ENCODE measurements at regions not wholly inside any gene's neighbourhood (a gene's known extent, or its start where the extent isn't known, plus 50 kb on each side); places are given as distances from the start of the nearest gene placed in this dataset.

DNA sequence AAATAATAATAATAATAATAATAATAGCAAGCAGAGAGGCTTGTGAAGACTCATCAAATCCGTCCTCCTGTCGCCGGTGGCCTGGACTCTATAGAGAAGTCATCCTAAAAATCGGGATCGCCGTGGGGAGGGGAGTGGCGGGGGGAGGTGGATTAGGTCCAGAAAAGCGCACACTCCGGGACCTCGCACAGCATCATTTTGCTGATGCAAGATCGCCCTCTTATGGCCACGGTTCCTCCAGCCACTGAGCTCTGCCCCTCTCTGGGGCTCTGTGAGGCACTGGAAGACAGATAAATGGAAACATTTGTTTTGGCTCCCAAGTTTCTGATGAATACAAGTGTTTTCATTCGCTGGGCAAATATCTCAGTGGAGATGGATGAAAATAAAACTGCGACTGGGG is 612.0 kb downstream of the MATN1 start:
- no peak overlapping the region for H2AFZ ChIP-seq (ENCODE audit: low read length)
- peak; percentile 81 for DNase-seq
- H3K4me3 ChIP-seq (ENCODE audit: low read length): no peak overlapping the region
- H3K9me2 ChIP-seq (replicated peaks; ENCODE audit: insufficient read depth, low read length): no peaks in the 10 kb centered on the region
- no peak overlapping the region for H3K4me2 ChIP-seq (ENCODE audit: low read depth, low read length, poor library complexity, severe bottlenecking)
- H3K4me1 ChIP-seq (ENCODE audit: low read length): 0 out of 2 replicates have a peak, but pooled peaks cover 4% of the 10 kb centered on the region
- H3K9me3 ChIP-seq (ENCODE audit: low read length): no peaks in the 10 kb centered on the region
- no peak overlapping the region for H3K27ac ChIP-seq (ENCODE audit: low read length)
- H3K27me3 ChIP-seq (ENCODE audit: low read length): no peaks in the 10 kb centered on the region
- H3K79me2 ChIP-seq (ENCODE audit: low read length): no peaks in the 10 kb centered on the region
- H3K9ac ChIP-seq (ENCODE audit: low read length): no peak overlapping the region
- no peaks in the 10 kb centered on the region for H4K20me1 ChIP-seq (ENCODE audit: insufficient read depth, low read depth, low read length)
- no peaks in the 10 kb centered on the region for H3K36me3 ChIP-seq (ENCODE audit: insufficient read depth, low read length)

DNA sequence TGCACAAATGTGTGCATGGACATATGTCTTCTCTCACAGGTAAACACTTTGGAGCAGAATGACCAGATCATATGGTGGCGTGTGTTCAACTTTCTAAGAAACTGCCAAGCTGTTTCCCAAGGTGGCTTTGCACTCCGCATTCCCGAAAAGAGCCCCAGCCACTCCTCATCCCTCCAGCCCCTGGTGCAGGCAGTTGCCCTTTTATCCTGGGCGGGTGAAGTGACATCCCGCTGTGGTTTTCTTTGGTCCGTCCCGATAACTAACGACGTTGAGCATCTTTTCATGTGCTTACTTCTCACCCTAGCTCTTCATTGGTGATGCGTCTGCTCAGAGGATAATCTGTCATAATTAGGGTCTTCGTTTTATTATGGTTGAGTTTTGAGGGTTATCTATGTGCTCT is 612.5 kb downstream of the MATN1 start:
- Histone ChIP-seq H3K79me2 (ENCODE audit: low read length) (no peaks in the 10 kb centered on the region), H3K4me3 (ENCODE audit: low read length) (no peak overlapping the region), H3K4me1 (ENCODE audit: low read length) (0 out of 2 replicates have a peak, but pooled peaks cover 4% of the 10 kb centered on the region), H3K9me3 (ENCODE audit: low read length) (no peaks in the 10 kb centered on the region), H3K4me2 (ENCODE audit: low read depth, low read length, poor library complexity, severe bottlenecking) (no peak overlapping the region), H2AFZ (ENCODE audit: low read length) (no peak overlapping the region), H3K27me3 (ENCODE audit: low read length) (no peaks in the 10 kb centered on the region), H3K36me3 (ENCODE audit: insufficient read depth, low read length) (no peaks in the 10 kb centered on the region), H4K20me1 (ENCODE audit: insufficient read depth, low read depth, low read length) (no peaks in the 10 kb centered on the region), H3K9me2 (replicated peaks; ENCODE audit: insufficient read depth, low read length) (no peaks in the 10 kb centered on the region), H3K9ac (ENCODE audit: low read length) (no peak overlapping the region), H3K27ac (ENCODE audit: low read length) (no peak overlapping the region)
- DNase-seq: no peak

DNA sequence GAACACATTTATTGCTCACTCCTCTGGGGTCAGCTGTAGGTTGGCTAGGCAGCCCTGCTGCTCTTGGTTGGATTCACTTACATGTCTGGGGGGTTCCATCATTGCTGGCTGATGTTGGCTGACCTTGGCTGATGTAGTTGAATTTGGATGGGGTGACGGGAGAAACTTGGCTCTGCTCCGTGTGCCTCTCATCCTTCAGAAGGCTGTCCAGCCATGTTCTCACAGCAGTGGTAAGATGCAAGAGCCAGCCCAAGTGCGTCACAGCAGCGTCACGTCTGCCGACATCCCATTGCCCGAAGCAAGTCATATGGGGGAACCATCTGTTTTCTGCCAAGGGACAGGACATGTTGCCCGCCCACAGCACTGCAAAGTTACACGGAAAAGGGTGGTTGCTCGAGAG is 613.5 kb downstream of the MATN1 start:
- H3K4me3 ChIP-seq (ENCODE audit: low read length): no peak overlapping the region
- H3K9me2 ChIP-seq (replicated peaks; ENCODE audit: insufficient read depth, low read length): no peaks in the 10 kb centered on the region
- no peaks in the 10 kb centered on the region for H4K20me1 ChIP-seq (ENCODE audit: insufficient read depth, low read depth, low read length)
- no peaks in the 10 kb centered on the region for H3K36me3 ChIP-seq (ENCODE audit: insufficient read depth, low read length)
- no peak overlapping the region for H2AFZ ChIP-seq (ENCODE audit: low read length)
- H3K4me1 ChIP-seq (ENCODE audit: low read length): 0 out of 2 replicates have a peak, but pooled peaks cover 4% of the 10 kb centered on the region
- no peak for DNase-seq
- H3K27me3 ChIP-seq (ENCODE audit: low read length): no peaks in the 10 kb centered on the region
- H3K4me2 ChIP-seq (ENCODE audit: low read depth, low read length, poor library complexity, severe bottlenecking): no peak overlapping the region
- H3K9me3 ChIP-seq (ENCODE audit: low read length): no peaks in the 10 kb centered on the region
- no peak overlapping the region for H3K27ac ChIP-seq (ENCODE audit: low read length)
- no peak overlapping the region for H3K9ac ChIP-seq (ENCODE audit: low read length)
- H3K79me2 ChIP-seq (ENCODE audit: low read length): no peaks in the 10 kb centered on the region

DNA sequence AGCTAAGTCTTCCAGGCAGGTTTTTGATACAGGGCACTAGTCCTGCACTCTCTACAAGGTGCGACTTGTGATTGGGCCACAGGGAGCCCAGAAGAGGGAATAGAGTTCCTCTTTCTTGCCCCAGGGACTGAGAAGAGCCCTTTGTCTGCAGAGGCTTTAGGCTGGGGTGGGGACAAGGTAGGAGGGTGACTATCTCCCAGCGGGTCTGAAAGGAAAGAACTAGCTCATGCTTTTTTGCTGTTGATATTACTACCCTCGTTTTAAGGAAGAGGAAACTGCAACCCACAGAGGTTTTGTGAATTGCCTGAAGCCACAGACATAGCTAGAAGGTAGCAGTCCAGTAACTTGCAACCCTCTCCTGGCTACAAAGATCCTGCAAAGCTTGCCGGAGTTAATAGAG is 615.2 kb downstream of the MATN1 start:
- H3K9me3 ChIP-seq (ENCODE audit: low read length): no peaks in the 10 kb centered on the region
- H3K36me3 ChIP-seq (ENCODE audit: insufficient read depth, low read length): no peaks in the 10 kb centered on the region
- H3K27ac ChIP-seq (ENCODE audit: low read length): no peak overlapping the region
- H3K4me3 ChIP-seq (ENCODE audit: low read length): no peak overlapping the region
- H4K20me1 ChIP-seq (ENCODE audit: insufficient read depth, low read depth, low read length): no peaks in the 10 kb centered on the region; the same call in 1 of the 2 replicates
- H3K4me1 ChIP-seq (ENCODE audit: low read length): 0 out of 2 replicates have a peak, but pooled peaks cover 4% of the 10 kb centered on the region
- H3K9ac ChIP-seq (ENCODE audit: low read length): no peak overlapping the region
- no peak overlapping the region for H3K4me2 ChIP-seq (ENCODE audit: low read depth, low read length, poor library complexity, severe bottlenecking)
- no peaks in the 10 kb centered on the region for H3K9me2 ChIP-seq (replicated peaks; ENCODE audit: insufficient read depth, low read length)
- no peak overlapping the region for H2AFZ ChIP-seq (ENCODE audit: low read length)
- peak; percentile 46 for DNase-seq
- H3K79me2 ChIP-seq (ENCODE audit: low read length): no peaks in the 10 kb centered on the region
- no peaks in the 10 kb centered on the region for H3K27me3 ChIP-seq (ENCODE audit: low read length)

DNA sequence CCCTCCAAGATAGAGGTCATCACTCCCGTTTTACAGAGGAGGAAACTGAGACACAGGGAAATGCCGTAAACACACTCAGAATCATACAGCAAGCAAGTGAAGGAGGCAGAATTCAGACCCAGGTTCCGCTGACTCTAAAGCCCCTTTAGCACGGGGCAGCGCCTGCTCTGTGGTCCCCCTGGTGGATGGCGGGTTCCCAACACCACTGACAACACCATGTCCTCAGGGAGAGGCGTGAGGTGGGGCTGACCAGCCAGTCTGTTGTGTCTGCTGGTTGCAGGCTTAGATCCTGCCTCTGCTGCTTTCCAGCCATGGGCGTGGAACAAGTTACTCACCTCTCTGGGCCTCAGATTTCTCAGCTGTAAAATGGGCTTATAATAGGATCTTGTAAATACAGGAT is 617.3 kb downstream of the MATN1 start:
- no peak overlapping the region for H3K9ac ChIP-seq (ENCODE audit: low read length)
- H3K4me3 ChIP-seq (ENCODE audit: low read length): no peak overlapping the region
- no peak overlapping the region for H3K4me2 ChIP-seq (ENCODE audit: low read depth, low read length, poor library complexity, severe bottlenecking)
- no peak overlapping the region for H3K27ac ChIP-seq (ENCODE audit: low read length)
- no peaks in the 10 kb centered on the region for H3K79me2 ChIP-seq (ENCODE audit: low read length)
- no peak overlapping the region for H2AFZ ChIP-seq (ENCODE audit: low read length)
- H3K4me1 ChIP-seq (ENCODE audit: low read length): 0 out of 2 replicates have a peak, but pooled peaks cover 4% of the 10 kb centered on the region
- no peaks in the 10 kb centered on the region for H3K9me2 ChIP-seq (replicated peaks; ENCODE audit: insufficient read depth, low read length)
- DNase-seq: peak; percentile 65
- H3K36me3 ChIP-seq (ENCODE audit: insufficient read depth, low read length): no peaks in the 10 kb centered on the region
- no peaks in the 10 kb centered on the region for H3K27me3 ChIP-seq (ENCODE audit: low read length)
- H3K9me3 ChIP-seq (ENCODE audit: low read length): no peaks in the 10 kb centered on the region
- H4K20me1 ChIP-seq (ENCODE audit: insufficient read depth, low read depth, low read length): no peaks in the 10 kb centered on the region; the same call in 1 of the 2 replicates

DNA sequence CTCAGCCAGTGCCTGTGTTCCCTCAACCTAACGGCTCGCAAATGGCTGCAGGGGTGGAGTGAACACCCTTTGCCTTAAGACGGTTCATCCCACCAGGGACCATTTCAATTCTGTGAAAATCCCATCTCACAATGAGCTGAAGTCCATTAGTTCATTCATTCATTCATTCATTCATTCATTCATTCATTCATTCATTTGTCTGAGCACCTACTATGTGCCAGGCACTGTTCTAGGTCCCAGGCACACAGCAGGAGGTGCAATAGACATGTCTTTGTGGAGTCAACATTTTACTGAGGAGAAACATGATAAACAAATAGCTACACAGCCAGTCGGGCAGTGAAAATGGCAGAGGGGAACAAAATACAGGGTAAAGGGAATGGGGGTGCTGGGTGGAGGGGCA is 618.8 kb downstream of the MATN1 start:
- Histone ChIP-seq H3K27me3 (ENCODE audit: low read length) (no peaks in the 10 kb centered on the region), H3K9me2 (replicated peaks; ENCODE audit: insufficient read depth, low read length) (no peaks in the 10 kb centered on the region), H3K36me3 (ENCODE audit: insufficient read depth, low read length) (no peaks in the 10 kb centered on the region), H3K4me1 (ENCODE audit: low read length) (0 out of 2 replicates have a peak, but pooled peaks cover 4% of the 10 kb centered on the region), H2AFZ (ENCODE audit: low read length) (no peak overlapping the region), H4K20me1 (ENCODE audit: insufficient read depth, low read depth, low read length) (no peaks in the 10 kb centered on the region; the same call in 1 of the 2 replicates), H3K4me2 (ENCODE audit: low read depth, low read length, poor library complexity, severe bottlenecking) (no peak overlapping the region), H3K27ac (ENCODE audit: low read length) (no peak overlapping the region), H3K9me3 (ENCODE audit: low read length) (no peaks in the 10 kb centered on the region), H3K4me3 (ENCODE audit: low read length) (no peak overlapping the region), H3K9ac (ENCODE audit: low read length) (no peak overlapping the region), H3K79me2 (ENCODE audit: low read length) (no peaks in the 10 kb centered on the region)
- DNase-seq: no peak

DNA sequence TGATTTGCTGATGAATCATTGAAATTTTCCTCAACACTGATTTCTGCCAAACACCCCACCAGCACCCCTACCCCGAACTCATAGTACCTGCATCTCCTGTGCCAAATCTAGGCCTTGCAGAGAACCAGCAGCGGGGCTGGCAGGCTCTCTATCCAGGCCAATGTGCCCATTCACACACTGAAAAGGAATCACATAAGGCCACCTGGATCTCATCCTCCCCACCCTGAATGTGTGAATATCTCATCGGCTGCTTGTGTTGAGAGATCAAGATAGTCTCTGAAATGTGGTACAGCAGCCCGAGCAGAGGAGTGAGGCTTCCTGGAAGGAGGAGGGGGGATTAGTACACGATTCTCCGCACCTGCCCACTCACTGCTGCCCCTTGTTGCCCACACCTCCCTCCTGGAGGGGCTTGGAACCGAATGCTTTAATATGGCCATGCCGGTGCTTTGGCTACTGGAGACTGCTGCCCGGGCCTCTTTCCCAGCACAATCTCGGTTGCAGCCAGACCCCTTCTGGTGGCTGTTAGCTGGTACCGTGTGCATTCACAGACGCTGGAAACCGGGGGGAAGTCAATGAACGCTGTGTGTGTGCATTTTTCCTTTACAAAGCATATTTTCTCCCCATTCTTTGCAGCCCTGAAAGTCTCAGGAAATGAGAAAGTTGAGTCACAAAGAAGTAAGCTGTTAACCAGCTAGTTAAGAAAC is 619.5 kb downstream of the MATN1 start:
- H4K20me1 ChIP-seq (ENCODE audit: insufficient read depth, low read depth, low read length): no peaks in the 10 kb centered on the region; the same call in 1 of the 2 replicates
- no peaks in the 10 kb centered on the region for H3K9me2 ChIP-seq (replicated peaks; ENCODE audit: insufficient read depth, low read length)
- no peak overlapping the region for H3K4me3 ChIP-seq (ENCODE audit: low read length)
- H3K79me2 ChIP-seq (ENCODE audit: low read length): no peaks in the 10 kb centered on the region
- H3K9ac ChIP-seq (ENCODE audit: low read length): no peak overlapping the region
- H3K27ac ChIP-seq (ENCODE audit: low read length): no peak overlapping the region
- no peaks in the 10 kb centered on the region for H3K9me3 ChIP-seq (ENCODE audit: low read length)
- H3K4me1 ChIP-seq (ENCODE audit: low read length): 0 out of 2 replicates have a peak, but pooled peaks cover 4% of the 10 kb centered on the region
- no peaks in the 10 kb centered on the region for H3K27me3 ChIP-seq (ENCODE audit: low read length)
- no peak overlapping the region for H2AFZ ChIP-seq (ENCODE audit: low read length)
- no peak for DNase-seq
- no peak overlapping the region for H3K4me2 ChIP-seq (ENCODE audit: low read depth, low read length, poor library complexity, severe bottlenecking)
- H3K36me3 ChIP-seq (ENCODE audit: insufficient read depth, low read length): no peaks in the 10 kb centered on the region

DNA sequence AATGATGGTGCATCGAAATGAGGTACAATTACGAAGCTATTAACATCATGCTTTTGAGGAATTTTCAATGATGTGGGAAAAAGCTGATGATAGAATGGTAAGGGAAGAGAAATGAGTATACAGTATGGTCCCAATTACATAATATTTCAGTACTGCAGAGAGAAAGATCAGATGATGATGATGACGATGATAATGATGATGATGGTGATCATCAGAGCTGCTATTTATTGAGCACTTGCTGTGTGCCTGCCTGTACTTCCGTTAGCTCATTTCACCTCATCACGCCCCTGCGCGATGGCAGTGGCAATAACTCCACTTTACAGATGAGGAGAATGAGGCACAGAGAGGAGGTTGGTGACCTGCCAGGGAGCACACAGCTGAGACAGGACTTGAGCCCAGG is 620.8 kb downstream of the MATN1 start:
- H4K20me1 ChIP-seq (ENCODE audit: insufficient read depth, low read depth, low read length): no peaks in the 10 kb centered on the region; the same call in 1 of the 2 replicates
- H3K9me3 ChIP-seq (ENCODE audit: low read length): no peaks in the 10 kb centered on the region
- no peak overlapping the region for H3K9ac ChIP-seq (ENCODE audit: low read length)
- H2AFZ ChIP-seq (ENCODE audit: low read length): no peak overlapping the region
- no peak overlapping the region for H3K4me2 ChIP-seq (ENCODE audit: low read depth, low read length, poor library complexity, severe bottlenecking)
- no peak overlapping the region for H3K4me3 ChIP-seq (ENCODE audit: low read length)
- H3K79me2 ChIP-seq (ENCODE audit: low read length): no peaks in the 10 kb centered on the region
- no peak for DNase-seq
- H3K4me1 ChIP-seq (ENCODE audit: low read length): no peaks in the 10 kb centered on the region
- H3K36me3 ChIP-seq (ENCODE audit: insufficient read depth, low read length): no peaks in the 10 kb centered on the region
- H3K27me3 ChIP-seq (ENCODE audit: low read length): no peaks in the 10 kb centered on the region
- H3K27ac ChIP-seq (ENCODE audit: low read length): no peak overlapping the region
- no peaks in the 10 kb centered on the region for H3K9me2 ChIP-seq (replicated peaks; ENCODE audit: insufficient read depth, low read length)
